Breast epithelium (tissue), 3 donors: ENCODE measurements at regions not wholly inside any gene's neighbourhood (a gene's known extent, or its start where the extent isn't known, plus 50 kb on each side); places are given as distances from the start of the nearest gene placed in this dataset.

Experiments used
- CTCF ChIP-seq, 3 donors: fragments of 450-650 bp; IDR thresholded peaks; one replicate each; pipeline ENCODE4 v1.5.1; 2016 to 2017; ENCODE audit warnings: antibody characterized with exemption in 3 of 3, mild to moderate bottlenecking in 3 of 3, moderate library complexity in 3 of 3
- POLR2A ChIP-seq: fragments of 450-650 bp; IDR thresholded peaks from one replicate; pipeline ENCODE4 v1.6.1; 2016; ENCODE audit warnings: antibody characterized with exemption, mild to moderate bottlenecking, moderate library complexity
- POLR2AphosphoS5 ChIP-seq, 3 donors: sonication (generic); formaldehyde crosslinking; IDR thresholded peaks; one replicate each; pipeline ENCODE4 v1.6.1; 2017; ENCODE audit warnings: antibody characterized with exemption in 3 of 3

- TF ChIP-seq CTCF (IDR thresholded peaks at IDR 0.05) (no peak), POLR2AphosphoS5 (IDR thresholded peaks at IDR 0.05) (no peak), POLR2A (no peak)
These were observed 365.4 kb upstream of the CAMK1G start for GRCh38 chr1:209218113-209218512.
